Small intestine (tissue), 7 donors: ENCODE measurements at regions not wholly inside any gene's neighbourhood (a gene's known extent, or its start where the extent isn't known, plus 50 kb on each side); places are given as distances from the start of the nearest gene placed in this dataset.

Source experiments
- DNase-seq, 2 donors: peaks; one replicate each; pipeline versions ENCODE4 v3.0.0 to v3.0.0-alpha.2; 2013
- FAIRE-seq: peaks from 2 replicates; lab custom pipeline; 2012; peaks lifted over from hg19 to GRCh38; lab: Jason Lieb, UNC
- H3K27ac ChIP-seq, 3 donors: one replicate each; pipeline ENCODE4 v1.5.1; 2013; ENCODE audit warnings: low read length in 2 of 3, mild to moderate bottlenecking in 2 of 3, control low read depth in 1 of 3, inconsistent platforms in 1 of 3, low read depth in 1 of 3, moderate library complexity in 1 of 3
- H3K27me3 ChIP-seq, 3 donors: one replicate each; pipeline ENCODE4 v1.6.1; 2013; ENCODE audit warnings: low read length in 3 of 3, inconsistent platforms in 1 of 3; ENCODE audit not compliant: control insufficient read depth in 3 of 3, insufficient read depth in 3 of 3
- H3K36me3 ChIP-seq, 3 donors: one replicate each; pipeline ENCODE4 v1.6.1; 2013; ENCODE audit warnings: low read length in 3 of 3, inconsistent platforms in 1 of 3, low read depth in 1 of 3, mild to moderate bottlenecking in 1 of 3, moderate library complexity in 1 of 3; ENCODE audit not compliant: control insufficient read depth in 3 of 3, insufficient read depth in 2 of 3
- H3K4me1 ChIP-seq, 3 donors: one replicate each; pipeline ENCODE4 v1.6.1; 2013; ENCODE audit warnings: low read length in 2 of 3, inconsistent platforms in 1 of 3, low read depth in 1 of 3, mild to moderate bottlenecking in 1 of 3, moderate library complexity in 1 of 3; ENCODE audit not compliant: control insufficient read depth in 3 of 3, insufficient read depth in 2 of 3
- H3K4me3 ChIP-seq, 3 donors: one replicate each; pipeline ENCODE4 v1.5.1; 2013; ENCODE audit warnings: low read length in 3 of 3, control low read depth in 1 of 3, inconsistent platforms in 1 of 3, low read depth in 1 of 3, mild to moderate bottlenecking in 1 of 3, moderate library complexity in 1 of 3
- H3K9me3 ChIP-seq, 2 donors: one replicate each; pipeline ENCODE4 v1.6.1; 2013; ENCODE audit warnings: low read depth in 1 of 2, low read length in 1 of 2; ENCODE audit not compliant: control insufficient read depth in 2 of 2, insufficient read depth in 1 of 2
- WGBS, 3 donors: extraction: QIAGEN DNeasy Blood & Tissue Kit; methylation state at CpG; one replicate each; pipeline ENCODE4 v1.1.7; 2013; 5-methylcytosine and 5-hydroxymethylcytosine counted together
- donor health status: healthy with polysubstance abuse.
- donor health status: control.
- donor health status: control.
- donor health status: Bipolar disorder and iron deficiency.
- donor health status: healthy.

DNA sequence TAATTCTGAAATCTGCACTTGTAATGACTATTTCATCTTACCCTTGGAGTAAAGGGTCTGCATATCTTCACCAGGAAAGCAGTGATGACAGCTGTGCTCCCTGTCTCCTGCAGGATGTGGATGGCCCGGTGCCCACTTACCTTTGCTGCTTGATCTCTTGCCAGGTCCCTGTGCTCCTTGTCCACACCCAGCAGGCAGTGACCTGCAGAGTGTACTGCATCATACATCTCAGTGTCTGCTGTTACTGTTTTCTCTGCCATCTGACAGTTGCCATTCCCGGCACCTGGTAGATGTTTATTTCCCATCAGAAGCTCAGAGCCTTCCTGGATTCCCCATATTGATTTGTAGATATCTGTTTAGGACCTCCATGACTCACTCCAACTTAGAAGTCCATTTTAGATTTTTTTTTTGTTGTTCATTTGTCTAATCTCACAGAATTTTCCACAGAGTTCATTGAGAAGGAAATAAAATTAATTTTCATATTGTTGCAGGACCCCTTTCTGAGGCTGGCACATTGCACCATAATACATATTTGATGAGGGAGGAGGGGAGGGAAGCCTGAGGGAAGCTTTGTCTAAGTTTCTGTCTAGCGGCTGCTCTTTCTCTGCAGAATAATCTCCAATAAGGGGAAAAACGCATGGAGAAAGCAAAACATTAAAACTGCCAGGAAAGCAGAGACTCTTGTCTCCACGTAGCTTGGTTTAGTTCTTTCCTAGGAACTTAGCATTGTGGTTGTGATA lies 697.5 kb upstream of the RAB6C start:
- H3K4me3 ChIP-seq = no peak overlapping the region
- no peak for DNase-seq
- WGBS, 3 donors = 58 to 73% (median 66%) methylated on average over 5 of the region's 5 CpGs
- no peaks in the 10 kb centered on the region for H3K27me3 ChIP-seq
- no peaks in the 10 kb centered on the region for H3K4me1 ChIP-seq
- H3K36me3 ChIP-seq = no peaks in the 10 kb centered on the region
- H3K9me3 ChIP-seq = peaks cover 0 to 6% of the 10 kb centered on the region in 2 donors
- FAIRE-seq = no peak
- H3K27ac ChIP-seq = no peak overlapping the region

DNA sequence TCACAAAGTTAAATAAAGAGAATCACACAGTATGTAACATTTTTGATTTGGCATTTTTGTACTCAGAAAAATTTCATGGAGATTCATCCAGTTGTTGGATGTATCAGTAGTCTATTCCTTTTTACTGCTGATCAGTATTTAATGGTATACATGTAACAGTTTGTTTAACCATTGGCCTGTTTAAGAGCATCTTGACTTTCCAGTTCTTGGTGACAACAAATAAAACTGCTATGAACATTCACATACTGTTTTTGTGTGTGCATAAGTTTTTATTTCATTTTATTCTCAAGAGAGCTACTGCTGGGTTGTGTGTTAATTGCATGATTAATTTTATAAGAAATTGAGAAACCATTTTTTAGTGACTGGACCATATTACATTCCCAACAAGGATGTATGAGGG lies 694.5 kb upstream of the RAB6C start:
- Histone ChIP-seq H3K9me3 (peaks cover 0 to 3% of the 10 kb centered on the region in 2 donors), H3K36me3 (no peaks in the 10 kb centered on the region), H3K27me3 (no peaks in the 10 kb centered on the region), H3K4me1 (no peaks in the 10 kb centered on the region), H3K4me3 (no peak overlapping the region), H3K27ac (no peak overlapping the region)
- FAIRE-seq (no peak), DNase-seq (no peak)

DNA sequence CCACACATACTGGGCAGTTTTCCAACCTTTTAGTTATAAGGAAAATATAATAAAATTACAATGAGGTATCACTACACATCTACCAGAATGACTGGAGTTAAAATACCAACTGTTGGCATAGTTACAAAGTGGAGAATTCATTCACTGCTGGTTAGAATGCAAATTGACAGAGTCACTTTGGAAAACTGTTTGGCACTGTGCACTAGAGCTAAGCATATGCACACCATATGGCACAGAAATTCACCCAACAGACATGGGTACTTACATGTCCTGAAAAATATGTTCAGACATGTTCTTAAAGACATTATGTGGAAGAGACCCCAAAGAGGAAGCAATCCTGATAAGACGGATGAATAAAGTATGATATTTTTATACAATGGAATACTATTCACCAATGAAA lies 686.1 kb upstream of the RAB6C start:
- Histone ChIP-seq H3K4me3 (no peak overlapping the region), H3K9me3 (peaks cover 0 to 4% of the 10 kb centered on the region in 2 donors), H3K27me3 (no peaks in the 10 kb centered on the region), H3K4me1 (no peaks in the 10 kb centered on the region), H3K36me3 (no peaks in the 10 kb centered on the region), H3K27ac (no peak overlapping the region)
- 0 to 41% (median 3%) methylated on average over 1 of the region's 1 CpG for WGBS, 3 donors
- FAIRE-seq (no peak), DNase-seq (no peak)

DNA sequence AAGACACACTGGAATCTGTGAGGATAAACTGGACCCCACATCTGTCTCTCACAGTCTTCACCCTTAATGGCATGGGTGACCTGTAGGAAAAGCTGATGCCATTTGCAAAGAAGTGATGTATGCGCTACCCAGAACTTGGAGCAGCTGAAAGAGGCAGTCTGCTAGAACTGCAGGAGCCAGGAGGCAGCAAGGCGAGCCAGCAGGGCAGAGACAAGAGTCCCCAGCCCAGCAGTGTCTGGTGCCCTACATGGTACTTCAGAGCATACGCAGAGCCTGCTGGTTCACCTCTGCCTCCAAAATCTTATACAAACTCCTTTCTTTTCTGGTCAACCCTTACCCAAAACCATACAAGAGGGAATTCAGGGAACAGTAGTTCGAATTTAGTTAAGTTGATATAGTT lies 683.1 kb upstream of the RAB6C start:
- Histone ChIP-seq H3K4me3 (no peak overlapping the region), H3K27me3 (no peaks in the 10 kb centered on the region), H3K9me3 (peaks cover 0 to 4% of the 10 kb centered on the region in 2 donors), H3K4me1 (no peaks in the 10 kb centered on the region), H3K36me3 (no peaks in the 10 kb centered on the region), H3K27ac (no peak overlapping the region)
- DNase-seq (no peak), FAIRE-seq (no peak)
- 72 to 86% (median 74%) methylated on average over 4 of the region's 4 CpGs for WGBS, 3 donors

DNA sequence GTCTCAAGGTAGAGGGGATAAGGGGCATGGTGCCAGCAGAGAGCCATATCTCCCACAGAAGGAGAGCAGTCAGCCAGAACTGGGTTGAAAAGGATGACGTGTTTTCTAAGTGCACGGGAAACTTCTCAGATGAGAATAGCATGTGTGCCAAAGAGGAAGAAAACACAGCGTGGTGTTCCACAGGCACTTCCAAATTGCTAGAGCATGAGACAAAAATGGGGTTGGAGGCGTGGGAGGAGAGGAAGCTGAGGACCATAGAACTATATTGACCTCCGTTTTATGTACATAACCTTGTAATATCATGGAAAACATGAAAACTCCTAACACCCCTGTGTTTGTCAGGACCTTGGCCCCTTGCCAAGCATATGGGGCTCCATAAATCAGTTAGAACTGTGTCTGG lies 682.7 kb upstream of the RAB6C start:
- Histone ChIP-seq H3K27me3 (no peaks in the 10 kb centered on the region), H3K4me3 (no peak overlapping the region), H3K4me1 (no peaks in the 10 kb centered on the region), H3K9me3 (peaks cover 0 to 4% of the 10 kb centered on the region in 2 donors), H3K27ac (no peak overlapping the region), H3K36me3 (no peaks in the 10 kb centered on the region)
- FAIRE-seq (no peak), DNase-seq (no peak)
- WGBS, 3 donors = 30 to 44% (median 31%) methylated on average over 5 of the region's 5 CpGs

DNA sequence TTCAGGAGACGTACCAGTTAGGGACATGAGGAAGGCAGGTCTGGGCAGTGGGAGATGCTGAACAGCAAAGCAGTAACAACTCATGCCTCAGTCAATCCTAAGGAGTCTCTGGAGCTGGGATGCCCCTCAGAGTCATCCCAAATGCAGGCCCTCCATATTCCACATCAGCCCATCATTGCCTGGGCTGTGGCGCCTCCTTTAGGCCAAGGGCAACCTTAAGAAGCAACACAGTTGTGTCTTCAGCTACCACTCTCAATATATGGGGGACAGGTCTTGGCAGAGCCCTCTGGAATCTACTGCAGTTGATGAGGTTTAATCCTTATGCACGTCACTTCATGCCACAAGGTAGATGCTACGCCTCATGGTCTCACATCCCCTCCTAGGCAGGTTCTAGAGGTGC lies 682.0 kb upstream of the RAB6C start:
- FAIRE-seq (no peak), DNase-seq (no peak)
- peaks cover 0 to 4% of the 10 kb centered on the region in 2 donors for H3K9me3 ChIP-seq
- 51 to 60% (median 56%) methylated on average over 4 of the region's 4 CpGs for WGBS, 3 donors
- no peak overlapping the region for H3K27ac ChIP-seq
- no peak overlapping the region for H3K4me3 ChIP-seq
- H3K27me3 ChIP-seq = no peaks in the 10 kb centered on the region
- no peaks in the 10 kb centered on the region for H3K36me3 ChIP-seq
- no peaks in the 10 kb centered on the region for H3K4me1 ChIP-seq

DNA sequence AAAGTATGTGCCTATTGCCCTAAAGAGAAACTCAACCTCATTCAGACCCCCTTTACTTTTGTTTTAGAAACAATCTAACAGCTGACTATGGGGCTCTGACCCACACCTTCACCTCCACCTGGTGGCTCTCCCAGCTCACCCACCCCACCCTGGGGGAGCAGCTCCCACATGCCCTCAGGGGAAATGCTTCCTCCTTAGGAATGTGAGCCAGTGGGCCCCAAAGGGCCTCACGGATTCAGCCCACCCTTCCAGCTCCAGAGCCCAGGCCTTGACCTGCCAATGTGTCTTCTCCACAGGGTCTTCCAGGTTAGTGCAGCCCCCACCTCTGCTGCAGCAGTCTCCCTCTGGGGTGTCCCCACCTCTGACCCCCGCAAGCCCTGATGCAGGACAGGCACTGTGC lies 680.1 kb upstream of the RAB6C start:
- Histone ChIP-seq H3K27me3 (no peaks in the 10 kb centered on the region), H3K4me3 (no peak overlapping the region), H3K4me1 (no peaks in the 10 kb centered on the region), H3K9me3 (peaks cover 0 to 4% of the 10 kb centered on the region in 2 donors), H3K27ac (no peak overlapping the region), H3K36me3 (no peaks in the 10 kb centered on the region)
- DNase-seq (no peak), FAIRE-seq (no peak)
- WGBS, 3 donors = 84 to 91% (median 86%) methylated on average over 2 of the region's 2 CpGs

DNA sequence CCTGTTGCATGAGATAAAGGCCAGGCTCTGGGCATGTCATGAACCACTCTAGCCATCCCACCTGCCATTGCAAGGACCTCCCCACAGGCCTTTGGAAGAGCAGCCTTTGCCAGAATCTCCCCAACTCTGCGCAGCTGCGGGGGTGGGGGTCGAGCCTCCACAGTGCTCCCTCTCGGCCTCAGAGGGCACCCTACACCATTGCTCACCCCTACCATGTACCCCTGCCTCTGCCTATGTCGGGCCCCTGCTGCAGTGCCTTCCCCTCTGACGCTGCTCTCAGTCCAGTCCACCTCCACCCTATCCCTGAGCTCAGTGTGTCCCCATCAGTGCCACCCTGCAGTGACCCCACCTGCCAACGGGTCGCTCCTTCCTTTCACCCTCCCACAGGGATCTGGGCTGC lies 679.7 kb upstream of the RAB6C start:
- 73 to 87% (median 81%) methylated on average over 7 to 8 of the region's 8 CpGs for WGBS, 3 donors

DNA sequence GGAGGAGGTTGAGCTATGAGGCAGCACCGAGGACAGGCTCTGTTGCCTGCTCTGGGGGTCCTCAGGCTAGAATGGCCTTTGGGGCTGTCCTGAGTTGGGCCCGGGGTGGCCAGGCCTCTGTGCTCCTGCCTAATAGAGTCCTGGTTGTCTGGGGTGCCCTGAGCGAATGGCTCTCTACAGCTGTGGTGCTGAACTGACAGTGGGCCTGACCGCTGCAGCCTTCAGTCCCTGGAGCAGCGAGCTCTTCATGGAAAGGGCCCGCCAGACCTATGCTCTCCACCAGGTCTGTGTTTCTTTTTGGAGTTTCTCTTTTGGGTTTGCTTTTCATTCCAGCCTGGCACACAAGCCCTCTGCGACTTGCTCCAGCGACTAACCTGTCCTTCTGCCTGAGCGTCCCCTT lies 679.0 kb upstream of the RAB6C start:
- Histone ChIP-seq H3K4me3 (no peak overlapping the region), H3K36me3 (no peaks in the 10 kb centered on the region), H3K27ac (no peak overlapping the region), H3K9me3 (peaks cover 0 to 4% of the 10 kb centered on the region in 2 donors), H3K27me3 (no peaks in the 10 kb centered on the region), H3K4me1 (no peaks in the 10 kb centered on the region)
- WGBS, 3 donors = 77 to 91% (median 85%) methylated on average over 9 of the region's 9 CpGs
- FAIRE-seq (no peak), DNase-seq (no peak)

More for the DNA sequence above, 679.7 kb upstream of the RAB6C start:
- Histone ChIP-seq H3K27ac (no peak overlapping the region), H3K9me3 (peaks cover 0 to 4% of the 10 kb centered on the region in 2 donors), H3K36me3 (no peaks in the 10 kb centered on the region), H3K27me3 (no peaks in the 10 kb centered on the region), H3K4me1 (no peaks in the 10 kb centered on the region), H3K4me3 (no peak overlapping the region)
- no peak for FAIRE-seq
- DNase-seq = no peak
